ENCODE measurements at regions not wholly inside any gene's neighbourhood (a gene's known extent, or its start where the extent isn't known, plus 50 kb on each side); places are given as distances from the start of the nearest gene placed in this dataset.
"Not testable (repeated sequence)": the region's sequence is repeated elsewhere in the genome, so short reads cannot be mapped to it uniquely, and the experiment has no call there.

- no peak for DNase-seq
Measured at GRCh38 chr12:67760586-67761275, 112.2 kb downstream of the DYRK2 start.

GRCh38 chr12:67761566-67761965 lies 113.0 kb downstream of the DYRK2 start:
- DNase-seq, result no peak

GRCh38 chr12:67764055-67764454 lies 115.5 kb downstream of the DYRK2 start:
- DNase-seq, result no peak

- no peak for DNase-seq
Measured at GRCh38 chr12:67764946-67765619, 116.5 kb downstream of the DYRK2 start.

- DNase-seq, result no peak
Measured at GRCh38 chr12:67765776-67766766, 117.5 kb downstream of the DYRK2 start.

GRCh38 chr12:67772267-67773169 lies 124.0 kb downstream of the DYRK2 start:
- DNase-seq, result no peak

GRCh38 chr12:67773896-67774295 lies 125.4 kb downstream of the DYRK2 start:
- no peak for DNase-seq

GRCh38 chr12:67774983-67775587 lies 126.5 kb downstream of the DYRK2 start:
- no peak for DNase-seq

GRCh38 chr12:67780580-67781084 lies 132.1 kb downstream of the DYRK2 start:
- no peak for DNase-seq

- no peak for DNase-seq
Measured at GRCh38 chr12:67782573-67782972, 134.0 kb downstream of the DYRK2 start.

- DNase-seq, result no peak
Measured at GRCh38 chr12:67783393-67783792, 134.8 kb downstream of the DYRK2 start.

GRCh38 chr12:67784831-67785230 lies 136.3 kb downstream of the DYRK2 start:
- DNase-seq, result no peak

GRCh38 chr12:67786086-67786485 lies 137.5 kb downstream of the DYRK2 start:
- DNase-seq, result no peak

GRCh38 chr12:67788118-67788517 lies 139.6 kb downstream of the DYRK2 start:
- no peak for DNase-seq

GRCh38 chr12:67789266-67789665 lies 140.7 kb downstream of the DYRK2 start:
- DNase-seq, result no peak

- DNase-seq, result no peak
Measured at GRCh38 chr12:67790660-67791059, 142.1 kb downstream of the DYRK2 start.

- DNase-seq, result not testable (repeated sequence)
Measured at GRCh38 chr12:67791362-67791761, 142.8 kb downstream of the DYRK2 start.

- DNase-seq, result no peak
Measured at GRCh38 chr12:67792185-67792584, 143.6 kb downstream of the DYRK2 start.

GRCh38 chr12:67794161-67794560 lies 145.6 kb downstream of the DYRK2 start:
- no peak for DNase-seq

GRCh38 chr12:67795236-67795635 lies 146.7 kb downstream of the DYRK2 start:
- DNase-seq, result no peak

GRCh38 chr12:67797185-67797741 lies 148.7 kb downstream of the DYRK2 start:
- DNase-seq, result no peak
